T-helper 2 cell (primary cell): ENCODE measurements at regions not wholly inside any gene's neighbourhood (a gene's known extent, or its start where the extent isn't known, plus 50 kb on each side); places are given as distances from the start of the nearest gene placed in this dataset.
A peak's percentile ranks its signal among the peaks of the same experiment; 100 is the strongest.
"Not testable (repeated sequence)": the region's sequence is repeated elsewhere in the genome, so short reads cannot be mapped to it uniquely, and the experiment has no call there.

ENCODE experiments used
- DNase-seq, 5 experiments: peaks; one replicate each; pipeline versions ENCODE4 v3.0.0 to v3.0.0-alpha.2; 2012 to 2022

DNA sequence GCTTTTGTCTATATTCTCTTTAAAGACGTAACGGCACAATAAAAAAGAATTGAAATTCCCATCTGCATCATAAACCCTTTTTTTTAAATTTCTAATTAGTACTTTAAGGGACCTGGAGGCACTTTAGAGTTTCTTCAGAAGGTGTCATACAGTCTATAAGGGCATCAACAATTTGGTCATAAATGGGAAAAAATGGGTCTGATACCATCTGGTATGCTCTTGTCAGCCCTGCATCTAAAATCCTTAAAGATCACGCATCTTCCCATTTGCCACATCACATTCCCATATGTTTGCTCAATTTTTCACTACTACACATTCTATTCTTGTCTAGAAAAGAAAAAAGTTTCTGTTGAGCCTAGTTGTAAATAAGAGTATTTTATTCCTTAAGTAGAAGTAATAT lies 53.8 kb downstream of the COX7C start:
- DNase-seq = no peak

DNA sequence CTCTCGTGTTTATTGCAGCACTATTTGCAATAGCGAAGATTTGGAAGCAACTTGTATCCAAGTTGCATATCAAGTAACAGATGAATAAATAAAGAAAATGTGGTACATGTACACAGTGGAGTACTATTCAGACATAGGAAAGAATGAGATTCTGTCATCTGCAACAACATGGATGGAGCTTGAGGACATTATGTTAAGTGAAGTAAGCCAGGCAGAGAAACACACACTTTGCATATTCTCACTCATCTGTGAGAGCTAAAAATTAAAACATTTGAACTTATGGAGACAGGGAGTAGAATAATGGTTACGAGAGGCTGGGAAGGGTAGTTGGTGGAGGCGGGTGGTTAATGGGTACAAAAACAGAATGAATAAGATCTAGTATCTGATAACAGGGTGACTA lies 56.3 kb downstream of the COX7C start:
- DNase-seq = no peak

- no peak for DNase-seq
These were observed 57.6 kb downstream of the COX7C start for GRCh38 chr5:86675311-86675710.

- peak in 1 of 5 experiments; percentile 7 for DNase-seq
These were observed 61.8 kb downstream of the COX7C start for GRCh38 chr5:86679529-86679928.

GRCh38 chr5:86679949-86680348 lies 62.2 kb downstream of the COX7C start:
- no peak for DNase-seq

- DNase-seq = no peak
These were observed 66.5 kb downstream of the COX7C start for GRCh38 chr5:86684222-86684621.

DNA sequence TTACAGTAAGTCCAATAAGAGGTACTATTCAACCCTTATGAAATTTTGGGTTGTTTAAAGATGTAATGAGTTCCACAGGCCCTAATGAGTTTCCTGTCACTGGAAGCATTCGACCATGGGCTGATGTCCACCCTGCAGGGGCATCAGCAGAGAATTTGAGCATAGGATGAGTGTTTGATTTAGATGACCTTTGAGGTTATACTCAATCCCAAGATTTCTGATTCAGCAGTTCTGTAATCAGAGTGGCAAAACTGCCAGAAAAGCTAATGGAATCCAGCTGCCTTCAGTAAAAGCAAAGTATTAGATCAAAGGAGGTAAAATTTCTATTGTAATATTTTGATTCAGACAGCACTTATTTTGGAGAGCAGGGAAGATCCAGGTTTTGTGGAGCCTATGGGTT lies 68.3 kb downstream of the COX7C start:
- no peak for DNase-seq

DNA sequence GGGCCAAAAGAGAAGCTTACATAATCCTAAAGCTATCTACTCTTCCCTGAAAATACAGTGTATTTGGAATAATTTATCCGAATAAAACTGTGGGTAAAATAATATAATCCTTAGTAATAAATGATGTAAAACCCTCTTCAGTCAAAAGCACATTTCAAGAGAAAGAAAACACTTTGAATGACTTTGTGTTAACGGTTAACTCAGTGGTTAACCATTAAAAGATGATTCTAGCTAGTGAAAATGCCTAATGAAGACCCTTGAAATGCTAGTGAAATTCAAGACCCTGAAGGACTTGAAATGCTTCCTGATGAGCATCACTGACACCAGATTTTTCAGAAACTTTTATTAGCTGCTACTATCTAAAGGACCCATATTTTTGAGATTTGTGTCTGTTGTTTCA lies 70.7 kb downstream of the COX7C start:
- DNase-seq = no peak

- no peak for DNase-seq
These were observed 71.5 kb downstream of the COX7C start for GRCh38 chr5:86689103-86689729.

- DNase-seq = no peak
These were observed 91.6 kb downstream of the COX7C start for GRCh38 chr5:86709157-86709881.

- no peak for DNase-seq
These were observed 98.4 kb downstream of the COX7C start for GRCh38 chr5:86716121-86716520.

- DNase-seq = not testable (repeated sequence)
These were observed 113.8 kb downstream of the COX7C start for GRCh38 chr5:86731319-86732117.

DNA sequence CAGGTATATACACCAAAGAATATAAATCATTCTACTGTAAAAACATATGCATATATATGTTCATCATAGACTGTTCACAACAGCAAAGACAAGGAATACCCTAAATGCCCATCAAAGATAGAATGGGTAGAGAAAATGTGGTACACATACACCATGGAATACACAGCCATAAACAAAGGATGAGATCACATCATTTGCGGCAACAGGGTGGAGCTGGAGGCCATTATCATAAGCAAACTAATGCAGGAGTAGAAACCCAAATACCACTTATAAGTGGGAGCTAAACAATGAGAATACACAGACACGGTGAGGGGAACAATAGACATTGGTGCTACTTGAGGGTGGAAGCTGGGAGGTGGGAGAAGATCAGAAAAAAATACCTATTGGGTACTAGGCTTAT lies 117.6 kb downstream of the COX7C start:
- DNase-seq = no peak

DNA sequence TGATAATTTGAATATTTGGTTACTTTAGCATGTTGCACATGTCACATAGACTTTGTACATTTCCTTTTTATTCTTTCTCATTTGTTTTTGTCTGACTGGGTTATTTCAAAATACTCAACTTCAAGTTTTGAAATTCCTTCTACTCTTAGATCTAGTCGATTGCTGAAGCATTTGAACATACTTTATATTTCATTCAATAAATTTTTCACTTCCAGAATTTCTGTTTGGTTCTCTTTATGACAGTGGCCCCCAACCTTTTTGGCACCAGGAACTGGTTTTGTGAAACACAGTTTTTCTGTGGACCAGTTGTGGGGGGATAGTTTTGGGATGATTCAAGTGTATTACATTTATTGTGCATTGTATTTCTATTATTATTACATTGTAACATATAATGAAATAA lies 119.8 kb downstream of the COX7C start:
- DNase-seq = no peak

DNA sequence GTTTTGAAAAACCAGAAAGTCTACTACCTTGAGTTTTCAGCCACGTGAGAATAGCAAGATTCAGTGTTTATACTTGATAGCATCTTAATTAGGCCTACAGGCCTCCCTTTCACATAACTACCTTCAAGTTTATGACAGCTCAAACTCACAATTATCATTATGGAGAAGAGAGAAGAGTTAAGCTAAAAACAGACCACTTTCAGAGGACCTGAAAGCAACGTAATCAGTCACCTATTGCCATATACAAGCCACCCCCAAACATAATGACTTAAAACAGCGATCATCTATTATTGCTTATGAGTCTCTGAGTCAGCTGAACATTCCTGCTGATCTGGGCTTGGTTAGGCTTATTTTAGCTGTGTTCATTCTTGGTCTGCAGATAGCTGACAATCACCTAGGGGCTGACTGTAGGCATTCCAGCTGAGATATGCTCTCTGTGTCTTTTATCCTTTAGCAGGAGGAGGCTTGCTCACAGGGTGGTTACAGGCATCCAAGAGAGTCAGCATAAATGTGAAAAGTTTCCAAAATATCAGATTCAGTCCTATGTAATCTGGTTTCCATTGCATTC lies 130.9 kb downstream of the COX7C start:
- no peak for DNase-seq

GRCh38 chr5:86749841-86750240 lies 132.1 kb downstream of the COX7C start:
- DNase-seq = no peak

GRCh38 chr5:86756839-86757238 lies 139.1 kb downstream of the COX7C start:
- DNase-seq = no peak

GRCh38 chr5:86757824-86758223 lies 140.1 kb downstream of the COX7C start:
- DNase-seq = no peak

- no peak for DNase-seq
These were observed 142.9 kb downstream of the COX7C start for GRCh38 chr5:86760661-86761060.

- no peak for DNase-seq
These were observed 146.2 kb downstream of the COX7C start for GRCh38 chr5:86763929-86764328.

- DNase-seq = no peak
These were observed 148.2 kb downstream of the COX7C start for GRCh38 chr5:86765778-86766502.

GRCh38 chr5:86768699-86769202 lies 151.0 kb downstream of the COX7C start:
- no peak for DNase-seq

DNA sequence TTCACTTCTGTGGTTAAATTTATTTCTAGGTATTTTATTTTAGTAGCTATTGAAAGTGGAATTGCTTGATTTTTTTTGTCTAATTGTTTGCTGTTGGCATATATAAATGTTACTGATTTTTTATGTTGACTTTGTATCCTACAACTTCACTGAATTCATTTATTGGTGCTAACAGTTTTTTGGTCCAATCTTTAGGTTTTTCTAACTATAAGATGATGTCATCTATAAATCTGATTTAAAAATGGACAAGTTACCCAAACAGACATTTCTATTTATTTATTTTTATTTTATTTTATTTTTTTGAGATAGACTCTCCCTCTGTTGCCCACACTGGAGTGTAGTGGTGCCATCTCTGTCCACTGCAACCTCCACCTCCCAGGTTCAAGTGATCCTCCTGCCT lies 162.3 kb downstream of the COX7C start:
- no peak for DNase-seq
